Fibroblast of peridontal ligament (primary cell): ENCODE measurements at regions not wholly inside any gene's neighbourhood (a gene's known extent, or its start where the extent isn't known, plus 50 kb on each side); places are given as distances from the start of the nearest gene placed in this dataset.
"Not testable (repeated sequence)": the region's sequence is repeated elsewhere in the genome, so short reads cannot be mapped to it uniquely, and the experiment has no call there.

Source experiments
- DNase-seq: peaks from one replicate; pipeline ENCODE4 v3.0.0-alpha.2; 2010; ENCODE audit errors: extremely low read depth

DNA sequence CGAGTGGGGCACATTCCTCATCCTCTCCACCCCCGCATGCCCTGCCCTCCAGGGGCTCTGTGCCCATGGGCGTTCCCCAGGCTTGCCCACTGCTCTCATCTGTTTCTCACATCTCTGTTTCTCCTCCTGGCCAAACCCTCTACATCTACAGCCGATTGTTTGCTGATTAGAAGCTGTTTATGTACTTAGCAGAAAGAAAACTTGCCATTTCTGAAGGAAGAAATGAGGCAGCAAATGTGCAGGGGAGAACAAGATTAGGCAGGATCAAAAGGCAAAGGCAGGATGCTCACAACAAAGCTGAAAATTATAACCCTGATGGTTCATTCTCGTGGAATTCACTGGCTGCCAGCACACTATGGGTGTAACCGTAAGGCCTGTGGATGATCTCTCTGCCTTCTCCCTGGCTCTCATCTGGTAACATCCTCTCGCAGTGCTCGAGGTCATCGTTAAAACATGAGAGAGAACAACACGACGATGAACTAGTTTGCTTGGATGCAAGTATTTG is 111.6 kb upstream of the KLF14 start:
- DNase-seq = peak; percentile 89

DNA sequence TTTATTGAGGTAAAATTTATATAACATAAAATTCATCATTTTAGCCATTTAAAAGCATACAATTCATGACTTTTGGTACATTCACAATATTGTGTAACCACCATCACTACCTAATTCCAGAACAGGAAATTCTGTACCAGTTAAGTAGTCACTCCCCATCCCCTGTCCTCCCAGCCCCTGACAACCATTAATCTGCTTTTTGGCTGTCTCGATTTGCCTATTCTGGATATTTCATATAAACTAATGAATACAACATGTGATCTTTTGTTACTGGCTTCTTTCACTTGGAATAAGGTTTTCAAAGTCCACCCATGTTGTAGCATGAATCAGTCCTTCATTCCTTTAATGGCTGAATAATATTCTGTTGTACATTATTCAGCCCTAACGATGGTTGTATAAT is 115.6 kb upstream of the KLF14 start:
- no peak for DNase-seq

DNA sequence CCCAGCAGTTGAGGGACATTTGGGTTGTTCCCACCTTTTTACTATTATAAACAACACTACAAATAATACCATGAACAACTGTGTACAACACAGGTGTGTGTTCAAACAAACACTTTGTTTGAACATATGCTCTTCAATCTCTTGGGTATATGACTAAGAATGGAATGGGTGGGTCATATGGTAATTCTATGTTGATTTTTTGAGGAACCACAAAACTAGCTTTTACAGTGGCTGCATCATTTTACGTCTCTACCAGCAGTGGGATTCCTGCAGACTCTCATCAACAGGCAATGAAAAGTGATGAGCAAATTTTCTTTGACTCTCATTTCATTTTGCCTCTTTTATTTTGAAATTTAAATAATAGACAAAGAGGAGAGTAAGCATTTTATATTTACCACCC is 116.9 kb upstream of the KLF14 start:
- peak; percentile 57 for DNase-seq

DNA sequence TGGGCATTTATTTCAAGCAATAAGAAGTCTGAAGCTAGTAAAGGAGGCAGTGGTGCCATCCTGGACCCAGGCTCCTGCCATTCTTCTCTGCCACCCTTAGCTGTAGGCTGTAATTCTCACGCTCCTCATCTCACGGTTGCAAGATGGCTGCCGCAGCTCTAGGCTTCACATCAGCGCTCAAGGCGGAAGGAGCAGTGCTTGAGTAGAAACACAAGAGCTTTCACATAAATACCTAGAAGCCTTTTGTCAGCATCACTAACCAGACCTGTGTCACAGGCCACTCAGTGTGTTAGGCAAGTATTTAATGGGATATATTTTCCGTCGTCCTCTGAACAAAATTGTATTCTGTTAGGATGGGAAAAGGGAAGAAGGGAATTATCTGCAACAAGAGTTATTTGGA is 118.9 kb upstream of the KLF14 start:
- no peak for DNase-seq

DNA sequence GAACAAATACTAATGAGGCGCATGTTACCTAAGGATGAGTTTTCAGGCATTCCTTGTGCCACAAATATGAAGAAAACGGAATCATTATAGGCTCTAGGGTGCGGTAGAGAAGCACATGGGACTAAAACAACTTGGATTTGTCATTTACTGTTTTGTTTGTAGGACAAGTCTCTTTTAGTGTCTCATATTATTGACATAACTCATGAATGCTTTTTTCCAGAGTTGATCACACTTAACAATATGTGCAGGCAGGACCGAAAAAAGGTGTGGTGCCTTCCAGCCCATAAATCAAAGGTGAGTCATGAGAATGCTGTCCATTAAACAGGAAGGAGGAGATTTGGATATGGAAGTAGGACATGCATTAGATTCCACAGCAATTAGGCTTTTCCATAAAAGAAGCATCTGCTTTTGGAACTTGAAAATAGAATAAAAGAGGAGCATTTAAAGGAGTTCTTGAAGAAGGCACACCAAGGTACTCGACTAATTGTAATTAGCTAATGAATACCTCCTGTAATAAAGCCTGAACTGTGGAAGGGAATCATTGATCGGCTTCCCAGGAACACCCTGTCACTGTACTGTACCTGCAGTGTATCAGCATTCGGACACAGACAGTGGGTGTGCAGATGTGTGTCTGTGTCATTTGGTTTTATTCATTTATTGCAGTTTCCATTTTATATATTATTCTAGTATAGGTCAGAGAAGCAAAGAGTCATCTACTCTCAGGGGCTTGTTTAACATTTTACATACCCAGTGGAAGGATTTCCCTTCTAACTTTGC is 119.7 kb upstream of the KLF14 start:
- DNase-seq = no peak

DNA sequence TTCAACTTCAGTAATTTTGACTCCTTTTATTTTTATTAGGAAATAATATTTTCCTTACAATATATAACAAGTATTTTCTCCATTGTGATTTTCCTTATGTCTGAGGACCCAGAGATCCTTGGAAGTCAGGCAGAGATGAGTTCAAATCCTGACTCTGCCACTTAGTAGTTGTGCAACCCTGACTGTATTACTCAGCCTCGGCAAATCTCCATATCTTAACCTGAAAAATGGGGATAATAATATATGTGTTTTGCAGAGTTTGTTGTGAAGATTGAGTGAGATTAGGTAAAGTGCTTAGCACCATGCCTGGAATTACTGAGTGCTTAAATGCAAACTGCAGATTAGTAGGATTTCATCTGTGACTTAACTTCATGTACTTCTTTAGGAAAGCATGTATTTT is 120.5 kb upstream of the KLF14 start:
- DNase-seq = no peak

DNA sequence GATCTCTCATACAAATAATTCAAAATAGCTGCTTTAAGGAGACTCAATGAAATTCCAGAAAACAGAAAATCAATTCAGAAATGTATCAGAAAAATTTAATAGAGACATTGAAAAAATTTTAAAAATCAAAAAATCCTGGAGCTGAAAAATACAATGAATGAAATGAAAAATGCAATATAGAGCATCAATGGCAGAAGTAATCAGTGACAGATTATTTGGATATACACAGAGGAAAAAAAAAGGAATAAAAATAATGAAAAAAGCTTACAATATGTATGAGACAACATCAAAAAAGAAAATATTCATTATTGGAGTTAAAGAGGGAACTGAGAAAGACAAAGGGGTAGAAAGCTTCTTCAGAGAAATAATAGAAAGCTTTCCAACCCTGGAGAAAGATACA is 122.9 kb upstream of the KLF14 start:
- DNase-seq = no peak

DNA sequence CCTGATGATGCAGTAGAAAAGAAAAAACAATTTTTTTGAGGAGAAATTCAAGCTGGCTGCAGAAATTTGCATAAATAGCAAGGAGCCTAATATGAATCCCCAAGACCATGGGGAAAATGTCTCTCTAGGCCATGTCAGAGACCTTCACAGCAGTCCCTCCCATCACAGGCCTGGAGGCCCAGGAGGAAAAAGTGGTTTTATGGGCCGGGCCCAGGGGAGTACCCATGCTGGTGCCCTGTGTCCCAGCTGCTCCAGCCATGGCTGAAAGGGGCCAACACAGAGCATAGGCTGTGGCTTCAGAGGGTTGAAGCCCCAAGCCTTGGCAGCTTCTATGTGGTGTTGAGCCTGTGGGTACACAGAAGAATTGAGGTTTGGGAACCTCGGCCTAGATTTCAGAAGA is 126.8 kb upstream of the KLF14 start:
- not testable (repeated sequence) for DNase-seq

DNA sequence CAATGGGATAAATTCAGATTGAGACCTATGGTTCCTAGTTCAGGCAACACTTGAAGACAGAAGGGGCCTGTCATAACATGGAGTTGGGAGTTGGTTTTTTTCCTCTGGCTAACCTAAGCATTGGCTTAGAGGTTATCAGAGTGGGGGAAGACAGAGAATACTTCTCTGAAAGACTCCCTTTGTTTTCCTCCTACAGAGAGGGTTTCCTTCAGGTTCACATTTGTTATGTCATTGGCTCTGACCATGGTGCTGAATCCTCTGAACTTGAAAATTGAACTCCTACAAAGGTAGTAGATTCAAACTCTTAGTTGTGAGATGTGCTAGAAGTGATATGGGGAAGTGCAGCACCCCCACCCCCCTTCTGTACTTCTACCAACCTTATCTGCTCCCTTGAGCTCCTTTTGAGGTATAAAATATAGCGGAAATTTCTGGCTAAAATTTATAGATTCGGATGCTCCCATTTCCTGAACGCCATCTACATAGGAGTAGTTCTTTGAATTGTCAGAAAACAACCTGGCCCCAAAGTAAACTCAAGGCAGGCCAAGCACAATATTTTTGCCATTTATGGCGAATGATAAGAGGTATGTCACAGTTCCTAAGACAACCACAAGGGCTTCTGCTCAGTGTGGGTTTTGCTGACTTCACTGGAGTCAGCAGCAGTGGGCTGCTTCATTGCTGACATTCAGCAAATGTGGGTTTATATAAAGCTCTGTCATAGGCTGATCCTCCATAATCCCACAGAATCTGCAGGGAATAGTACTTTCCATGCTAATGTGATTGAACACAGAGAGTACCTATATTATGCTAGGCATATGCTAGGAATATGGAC is 131.6 kb upstream of the KLF14 start:
- DNase-seq = peak; percentile 55

DNA sequence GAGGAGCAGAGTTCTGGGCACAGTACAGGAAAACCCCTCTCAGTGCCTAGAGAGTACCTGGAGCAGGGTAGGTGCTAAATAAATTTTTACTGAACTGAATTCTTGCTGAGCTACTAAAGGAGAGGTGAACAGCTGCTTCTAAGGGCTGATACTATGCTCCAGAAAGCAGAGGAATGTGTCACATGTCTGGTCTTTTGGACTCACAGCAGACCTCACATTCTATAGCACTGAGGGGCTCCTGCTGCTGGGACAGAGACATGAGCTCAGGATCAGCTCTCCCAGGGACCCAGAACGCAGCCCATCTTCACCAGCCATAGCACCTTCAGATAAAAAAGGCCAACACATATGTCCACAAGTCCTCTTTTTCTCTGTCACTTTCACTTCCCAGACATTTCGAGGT is 133.0 kb upstream of the KLF14 start:
- DNase-seq = no peak

DNA sequence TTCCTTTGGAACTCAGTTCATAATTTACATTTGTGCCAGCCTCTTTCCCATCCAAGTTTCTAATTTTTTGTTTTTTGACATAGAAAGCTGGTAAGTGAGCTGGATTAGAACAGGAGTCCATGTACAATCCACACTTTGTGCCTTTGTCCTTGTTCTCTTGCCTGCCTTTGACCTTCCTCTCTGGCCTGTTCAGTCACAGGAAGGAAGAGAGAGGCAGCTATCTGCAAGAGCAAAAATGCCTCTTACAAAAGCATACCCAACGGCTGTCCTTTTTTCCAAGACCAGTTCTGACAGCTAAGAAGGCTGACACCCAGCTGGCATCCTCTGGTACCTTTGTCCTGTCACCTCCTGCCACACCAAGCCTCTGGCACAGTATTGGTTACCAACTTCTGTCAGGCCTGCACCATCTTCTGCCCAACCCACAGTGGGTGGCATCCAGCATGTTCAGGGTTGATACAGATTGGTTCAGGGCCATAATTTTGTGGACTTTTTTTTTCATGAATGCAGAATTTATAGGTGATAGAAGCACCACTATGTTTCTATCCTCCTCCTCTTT is 133.7 kb upstream of the KLF14 start:
- DNase-seq = no peak

DNA sequence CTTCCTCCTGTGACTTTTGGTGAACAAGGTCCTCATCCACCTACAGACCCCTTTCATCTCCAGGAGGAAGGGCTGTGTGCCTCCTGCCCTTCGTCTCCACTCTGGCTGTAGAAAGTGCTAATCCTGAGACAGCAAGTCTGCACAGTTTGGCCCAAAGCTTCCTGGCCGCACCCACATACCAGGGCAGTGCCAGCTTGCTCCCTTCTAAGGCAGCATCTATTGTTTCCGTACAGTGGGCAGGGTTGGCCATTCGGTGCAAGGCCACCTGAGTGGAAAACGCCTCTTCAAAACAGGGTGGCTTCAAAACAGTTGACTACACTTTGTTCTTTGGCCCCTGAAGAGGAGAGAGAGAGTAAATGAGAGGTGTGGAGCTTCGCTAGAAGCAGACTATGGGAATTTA is 134.1 kb upstream of the KLF14 start:
- no peak for DNase-seq

DNA sequence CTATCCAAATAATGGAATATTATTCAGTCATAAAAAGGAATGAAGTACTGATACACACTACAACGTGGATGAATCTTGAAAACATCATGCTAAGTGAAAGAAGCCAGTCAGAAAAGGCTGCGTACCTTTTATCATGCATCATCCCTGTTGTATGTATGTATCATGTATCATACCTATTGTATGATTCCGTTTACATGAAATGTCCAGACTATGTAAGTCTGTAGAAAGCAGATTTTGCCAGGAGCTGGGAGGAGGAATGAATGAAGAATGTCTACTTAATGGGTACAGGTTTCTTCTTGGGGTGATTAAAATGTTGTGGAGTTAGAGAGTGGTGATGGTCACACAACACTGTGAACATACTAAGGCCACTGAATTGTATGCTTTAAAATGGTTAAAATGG is 135.9 kb upstream of the KLF14 start:
- DNase-seq = no peak

DNA sequence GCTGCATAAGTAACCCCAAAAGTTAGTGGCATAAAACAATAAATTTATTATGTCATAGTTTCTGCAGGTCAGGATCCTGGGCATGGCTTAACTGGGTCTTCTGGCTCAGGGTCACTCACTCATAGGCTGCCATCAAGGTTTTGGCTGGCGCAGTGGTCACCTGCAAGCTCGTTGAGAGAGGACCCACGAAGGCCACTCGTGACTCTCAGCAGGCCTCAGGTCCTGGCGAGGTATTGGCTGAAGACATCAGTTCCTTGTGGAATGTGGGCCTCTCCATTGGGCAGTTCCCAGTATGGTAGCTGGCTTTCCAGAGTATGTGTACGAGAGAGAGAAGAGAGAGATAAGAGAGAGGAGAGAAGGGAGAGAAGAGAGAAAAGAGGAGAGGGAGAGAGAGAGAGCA is 138.3 kb upstream of the KLF14 start:
- DNase-seq = no peak

DNA sequence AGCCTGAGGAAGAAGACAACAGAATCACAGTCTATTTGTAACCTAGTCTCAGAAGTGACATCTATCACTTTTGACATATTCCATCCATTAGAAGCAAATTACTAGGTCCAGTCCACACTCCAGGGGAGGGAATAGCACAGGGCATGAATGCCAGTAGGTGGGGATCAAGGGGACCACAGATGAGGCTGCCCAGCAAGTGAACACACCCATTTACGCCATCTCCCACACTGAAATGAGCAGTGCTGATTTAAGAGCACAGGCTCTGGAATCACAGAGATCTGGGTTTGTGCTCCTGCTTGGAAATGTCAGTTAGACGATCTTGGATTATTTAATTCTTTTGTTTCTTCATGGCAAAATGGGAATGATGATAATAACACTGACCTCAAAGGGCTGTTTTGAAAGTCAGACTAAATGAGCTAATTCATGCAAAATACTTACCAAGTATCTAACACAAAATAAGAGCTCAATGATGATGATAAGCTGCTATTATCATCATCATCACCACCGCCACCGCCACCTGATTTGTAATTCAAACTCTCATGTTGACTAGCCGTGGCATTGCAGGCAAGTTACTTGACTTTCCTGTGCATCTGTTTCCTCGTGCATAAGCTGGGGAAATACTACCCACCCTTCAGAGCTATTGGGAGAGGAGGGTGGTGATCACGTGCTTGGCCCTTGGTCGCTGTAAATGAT is 138.9 kb upstream of the KLF14 start:
- no peak for DNase-seq

DNA sequence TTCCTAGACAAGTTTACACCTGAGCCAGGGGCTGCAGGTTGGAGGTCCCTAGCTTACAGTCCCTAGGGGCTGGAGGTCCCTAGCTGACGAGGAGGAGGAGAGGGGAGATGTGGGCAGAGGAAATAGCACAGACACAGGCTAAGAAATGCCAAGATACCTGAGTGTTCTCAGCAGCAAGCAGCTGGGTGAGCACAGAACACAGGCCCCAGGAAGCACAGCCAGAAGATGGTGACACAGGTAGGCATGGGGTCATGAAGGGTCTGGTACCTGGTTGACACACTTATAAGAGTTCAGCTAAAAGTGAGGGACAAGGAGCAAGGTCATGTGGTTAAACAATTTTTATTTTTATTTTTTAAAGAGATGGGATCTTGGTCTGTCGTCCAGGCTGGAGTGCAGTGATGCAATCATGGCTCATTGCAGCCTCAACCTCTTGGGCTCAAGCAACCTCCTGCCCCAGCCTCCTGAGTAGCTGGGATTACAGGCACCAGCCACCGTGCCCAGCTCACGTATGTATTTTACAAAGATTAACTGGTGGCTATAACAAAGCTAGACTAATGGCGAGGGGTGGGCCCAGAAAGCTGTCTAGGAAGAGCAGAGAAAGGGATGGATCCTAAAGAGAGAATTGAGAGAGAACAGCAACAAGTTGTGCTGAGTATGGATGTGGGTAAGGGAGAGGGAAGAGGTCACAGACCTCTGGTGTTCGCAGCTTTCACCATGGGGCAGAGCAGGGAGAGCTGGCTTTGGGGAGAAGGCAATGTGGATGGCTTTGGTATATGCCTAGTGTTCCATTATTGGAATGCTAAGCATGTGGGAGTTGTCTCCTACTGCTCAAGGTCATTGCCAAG is 140.3 kb upstream of the KLF14 start:
- no peak for DNase-seq

DNA sequence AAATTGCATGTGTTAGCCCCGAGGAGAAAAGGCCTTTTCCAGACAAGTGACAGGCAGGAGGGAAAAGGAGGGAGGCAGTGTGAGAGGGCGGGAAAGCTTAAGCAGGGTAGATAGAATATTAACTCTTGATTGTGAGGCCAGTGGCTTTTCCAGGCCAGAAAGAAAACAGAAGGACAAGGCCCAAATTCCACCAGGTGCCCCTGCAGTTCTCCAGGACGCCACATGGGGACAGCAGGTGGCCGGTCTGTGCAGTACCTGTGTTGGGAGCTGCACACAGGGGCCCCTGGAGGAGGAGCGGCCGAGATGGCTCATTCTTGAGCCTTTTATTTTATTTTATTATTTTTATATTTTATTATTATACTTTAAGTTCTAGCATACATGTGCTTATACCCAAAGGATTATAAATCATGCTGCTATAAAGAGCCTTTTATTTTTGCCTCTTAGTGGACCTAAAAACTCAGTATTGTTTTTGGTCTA is 141.3 kb upstream of the KLF14 start:
- DNase-seq = no peak

DNA sequence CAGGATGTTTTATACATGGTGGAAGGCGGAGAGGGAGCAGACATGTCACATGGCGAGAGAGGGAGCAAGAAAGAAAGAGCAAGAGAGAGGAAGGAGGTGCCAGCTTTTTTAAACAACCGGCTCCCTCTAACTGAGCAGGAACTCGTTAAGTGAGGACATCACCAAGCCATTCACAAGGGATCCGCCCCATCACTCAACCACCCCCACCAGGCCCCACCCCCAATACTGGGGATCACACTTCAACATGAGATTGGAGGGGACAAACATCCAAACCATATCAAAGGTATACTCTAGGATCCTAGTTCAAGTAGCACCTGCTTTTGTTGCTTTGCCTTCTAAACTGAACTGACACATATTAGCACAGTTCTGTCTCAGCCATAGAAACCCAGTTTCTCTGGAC is 141.9 kb upstream of the KLF14 start:
- DNase-seq = no peak

DNA sequence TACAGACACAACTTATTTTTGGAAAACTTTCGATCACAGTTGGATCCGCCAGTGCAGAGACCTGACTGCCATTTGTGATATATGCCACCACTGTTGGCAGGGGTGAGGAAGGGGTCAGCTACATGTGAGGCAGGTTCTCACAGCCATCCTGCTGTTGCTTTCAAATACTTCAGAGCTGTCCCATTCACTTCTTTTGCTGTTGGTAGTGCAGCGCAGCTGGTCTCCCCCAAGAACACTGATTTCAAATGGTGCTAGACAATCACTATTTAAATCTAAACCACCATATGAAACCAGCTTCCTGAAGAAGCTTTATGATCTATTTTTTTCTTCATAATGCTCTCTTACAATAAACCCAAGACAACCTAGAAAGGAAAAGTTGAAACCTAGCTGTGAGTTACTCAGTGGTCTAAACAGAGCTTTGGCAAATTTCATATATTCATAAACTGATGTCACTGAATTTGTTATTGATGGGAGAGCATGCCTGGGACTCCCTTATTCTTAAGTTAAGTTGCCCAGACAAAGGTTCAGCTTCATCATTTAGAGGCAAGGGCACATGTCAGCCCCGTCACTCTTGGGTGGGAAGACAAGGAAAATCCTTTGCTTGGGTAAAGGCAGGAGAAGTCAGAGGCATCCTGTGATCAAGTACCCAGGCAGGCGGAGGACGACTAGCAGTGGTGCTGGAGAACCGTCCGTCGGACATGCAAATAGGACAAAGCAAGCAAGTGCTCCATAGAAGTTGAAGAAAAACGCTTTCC is 143.4 kb upstream of the KLF14 start:
- no peak for DNase-seq

DNA sequence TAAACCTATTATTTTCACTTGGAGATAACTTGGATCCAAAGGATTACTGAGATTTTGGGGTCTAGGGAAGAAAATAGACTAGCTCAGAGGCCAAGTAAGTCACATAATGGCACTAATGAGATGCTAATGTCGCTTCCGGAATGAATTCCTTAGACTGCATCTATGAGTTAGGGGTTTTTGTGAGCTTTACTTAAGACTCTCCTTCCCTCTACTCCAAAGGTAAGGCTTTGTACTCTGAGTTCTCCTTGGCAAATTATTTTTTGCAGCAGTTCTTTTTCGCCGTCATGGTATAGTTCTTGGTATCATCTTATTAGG is 143.9 kb upstream of the KLF14 start:
- no peak for DNase-seq

DNA sequence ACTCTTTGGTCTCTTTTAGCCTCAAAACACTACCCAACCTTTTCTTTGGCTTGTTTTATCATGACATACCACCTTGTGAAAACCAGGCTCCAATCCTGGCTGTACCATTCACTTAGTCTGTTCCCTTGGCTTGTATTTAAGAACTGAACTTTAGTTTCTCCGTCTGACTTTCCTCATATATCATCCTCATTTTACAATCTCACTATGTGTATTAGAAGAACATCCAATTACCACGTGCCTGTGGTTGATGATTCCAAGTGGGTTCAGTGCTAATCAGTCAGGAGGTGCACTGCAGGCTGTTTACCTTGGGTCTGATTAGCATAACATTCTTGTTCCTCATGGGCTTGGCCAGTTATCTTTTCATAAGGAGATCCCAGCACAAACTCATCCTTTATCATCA is 144.8 kb upstream of the KLF14 start:
- no peak for DNase-seq
